ENCODE measurements at regions not wholly inside any gene's neighbourhood (a gene's known extent, or its start where the extent isn't known, plus 50 kb on each side); places are given as distances from the start of the nearest gene placed in this dataset.
A peak's percentile ranks its signal among the peaks of the same experiment; 100 is the strongest.

- H4K20me1 ChIP-seq (replicated peaks in 1 of 2; ENCODE audit: control insufficient read depth in 1 of 2, insufficient read depth in 2 of 2, low read length in 2 of 2), result no peaks in the 10 kb centered on the region
- H3K4me3 ChIP-seq (ENCODE audit: extremely low read depth in 1 of 4, insufficient read depth in 2 of 4, low read depth in 3 of 4, low read length in 4 of 4), result no peak overlapping the region
- H3K56ac ChIP-seq (replicated peaks; ENCODE audit: insufficient read length, low read depth, low read length), result no peak overlapping the region
- 0 out of 2 replicates have a peak overlapping the region, but pooled peaks have one; percentile 9 for H2AK5ac ChIP-seq (ENCODE audit: low read depth, low read length)
- H3K9ac ChIP-seq (replicated peaks in 1 of 4; ENCODE audit: extremely low read depth in 1 of 4, low read depth in 3 of 4, low read length in 3 of 4), result no peak overlapping the region
- no peak overlapping the region for H4K91ac ChIP-seq (replicated peaks; ENCODE audit: insufficient read length, low read length)
- no peak overlapping the region for H2BK5ac ChIP-seq (ENCODE audit: low read depth, low read length)
- H3K14ac ChIP-seq (ENCODE audit: insufficient read length), result no peak overlapping the region
- no peak overlapping the region for H2BK120ac ChIP-seq (replicated peaks; ENCODE audit: low read depth, low read length)
- H3K23me2 ChIP-seq (ENCODE audit: low read depth, low read length), result no peaks in the 10 kb centered on the region
- no peaks in the 10 kb centered on the region for H3K36me3 ChIP-seq (ENCODE audit: control insufficient read depth in 2 of 4, insufficient read depth in 4 of 4, low read length in 3 of 4)
- H4K8ac ChIP-seq (ENCODE audit: extremely low read depth, insufficient read depth, low read length), result no peak overlapping the region; the same call in 1 of the 2 replicates
- WGBS, 2 experiments (ENCODE audit: extremely low coverage in 1 of 2, insufficient coverage in 1 of 2, insufficient read length in 1 of 2, insufficient replicate concordance in 2 of 2, low coverage in 1 of 2, low lambda C conversion rate in 2 of 2, missing lambda C conversion rate in 1 of 2), result 93% methylated on average over 11 of the region's 12 CpGs; no CpG with 5 or more reads in 1 of the 2 experiments
- H3K4me2 ChIP-seq (ENCODE audit: insufficient read depth in 1 of 2, low read depth in 2 of 2, low read length in 2 of 2), result no peak overlapping the region
- H3K79me2 ChIP-seq (ENCODE audit: control insufficient read depth in 1 of 2, insufficient read depth in 2 of 2, low read length in 2 of 2), result no peaks in the 10 kb centered on the region
- CTCF ChIA-PET (ENCODE audit: partially characterized antibody), result interaction anchor here (1.6 to 3.7 kb wide), 2 partner anchors 10 to 168 kb away, joined by 5 to 31 read pairs; no protein-coding TSS in a partner anchor
- POLR2A ChIA-PET (ENCODE audit: partially characterized antibody), result no interaction called here
- no peak overlapping the region for H3K18ac ChIP-seq (ENCODE audit: extremely low read depth, low read length)
- DNase-seq (ENCODE audit: low read depth in 1 of 2, low spot score in 2 of 2) (no peak), FAIRE-seq (no peak)
- no peaks in the 10 kb centered on the region for H3K9me3 ChIP-seq (ENCODE audit: insufficient read depth in 2 of 2, low read depth in 1 of 2, low read length in 1 of 2)
- no peak overlapping the region for H2BK15ac ChIP-seq (ENCODE audit: low read length)
- H3K79me1 ChIP-seq (ENCODE audit: low read depth, low read length), result no peaks in the 10 kb centered on the region
- H3K27me3 ChIP-seq (replicated peaks in 1 of 4; ENCODE audit: control insufficient read depth in 3 of 4, extremely low read depth in 1 of 4, insufficient read depth in 3 of 4, low read length in 3 of 4), result no peaks in the 10 kb centered on the region
- no peak overlapping the region for H4K5ac ChIP-seq (ENCODE audit: insufficient read length, low read depth, low read length)
- no peak overlapping the region for H3K23ac ChIP-seq (ENCODE audit: insufficient read length)
- no peaks in the 10 kb centered on the region for H3K4me1 ChIP-seq (replicated peaks in 1 of 4; ENCODE audit: control insufficient read depth in 3 of 4, insufficient read depth in 4 of 4, low read length in 3 of 4)
- H3K4ac ChIP-seq (replicated peaks; ENCODE audit: insufficient read length, low read depth, low read length), result no peak overlapping the region
- H3K27ac ChIP-seq (ENCODE audit: low read depth, low read length), result no peak overlapping the region
- H2AFZ ChIP-seq (ENCODE audit: low read length), result no peak overlapping the region
- no peak overlapping the region for H2BK12ac ChIP-seq (ENCODE audit: low read depth, low read length)
- TF ChIP-seq RAD21 (IDR thresholded peaks at IDR 0.05 in 1 of 2, conservative IDR thresholded peaks at IDR 0.05 in 1 of 2; ENCODE audit: low read depth in 2 of 2, low read length in 2 of 2) (no peak), MAFK (IDR thresholded peaks at IDR 0.05; ENCODE audit: low read depth, low read length) (no peak), TEAD4 (IDR thresholded peaks at IDR 0.05; ENCODE audit: low read depth, low read length) (no peak), SP1 (IDR thresholded peaks at IDR 0.05; ENCODE audit: low read depth, low read length) (no peak), GABPA (IDR thresholded peaks at IDR 0.05; ENCODE audit: borderline replicate concordance, insufficient read depth, low read length) (no peak), RFX5 (IDR thresholded peaks at IDR 0.05; ENCODE audit: borderline replicate concordance, low read depth, low read length) (no peak), HDAC2 (IDR thresholded peaks at IDR 0.05; ENCODE audit: borderline replicate concordance in 1 of 2, low read depth in 2 of 2, low read length in 2 of 2) (no peak), RXRA (IDR thresholded peaks at IDR 0.05; ENCODE audit: insufficient read depth, low read depth, low read length) (no peak), BRCA1 (IDR thresholded peaks at IDR 0.05; ENCODE audit: low read depth, low read length) (no peak)
- no peak overlapping the region for H2BK20ac ChIP-seq (ENCODE audit: low read length)
These were observed 166.4 kb downstream of the KATNAL1 start for GRCh38 chr13:30140973-30141372.
